AG09319 (cell line): ENCODE measurements at regions not wholly inside any gene's neighbourhood (a gene's known extent, or its start where the extent isn't known, plus 50 kb on each side); places are given as distances from the start of the nearest gene placed in this dataset.
"Not testable (repeated sequence)": the region's sequence is repeated elsewhere in the genome, so short reads cannot be mapped to it uniquely, and the experiment has no call there.

Experiments
- DNase-seq: peaks from one replicate; pipeline ENCODE4 v3.0.0-alpha.2; 2010; ENCODE audit warnings: low read depth; ENCODE audit errors: extremely low read depth
- CTCF ChIP-seq: IDR thresholded peaks from 2 replicates; pipeline ENCODE4 v1.5.1; 2011; ENCODE audit warnings: low read depth, mild to moderate bottlenecking, inconsistent platforms, low read length, moderate library complexity

- no peak for DNase-seq
- TF ChIP-seq CTCF: no peak
Observed at GRCh38 chr5:63213256-63213655, 634.6 kb downstream of the LRRC70 start.

- DNase-seq: no peak
- TF ChIP-seq CTCF: no peak
Observed at GRCh38 chr5:63211448-63212132, 633.0 kb downstream of the LRRC70 start.

GRCh38 chr5:63205976-63206375 lies 627.4 kb downstream of the LRRC70 start:
- no peak for TF ChIP-seq CTCF
- DNase-seq: no peak

- no peak for DNase-seq
Observed at GRCh38 chr5:63201738-63202137, 623.1 kb downstream of the LRRC70 start.

GRCh38 chr5:63194126-63194525 lies 615.5 kb downstream of the LRRC70 start:
- TF ChIP-seq CTCF: no peak
- no peak for DNase-seq

More at GRCh38 chr5:63201738-63202137, 623.1 kb downstream of the LRRC70 start:
- TF ChIP-seq CTCF: no peak

GRCh38 chr5:63180190-63180589 lies 601.6 kb downstream of the LRRC70 start:
- DNase-seq: not testable (repeated sequence)

GRCh38 chr5:63175850-63176249 lies 597.2 kb downstream of the LRRC70 start:
- no peak for TF ChIP-seq CTCF
- no peak for DNase-seq

GRCh38 chr5:63170486-63170885 lies 591.9 kb downstream of the LRRC70 start:
- no peak for TF ChIP-seq CTCF
- DNase-seq: no peak
